Spleen (tissue), 7 donors: ENCODE measurements at regions not wholly inside any gene's neighbourhood (a gene's known extent, or its start where the extent isn't known, plus 50 kb on each side); places are given as distances from the start of the nearest gene placed in this dataset.

Experiments used
- CTCF ChIP-seq, 11 experiments: fragments of 200-600 bp in 7 of 11; fragments of 450-650 bp in 4 of 11; sonication (generic) in 4 of 11; IDR thresholded peaks in 8 of 11; conservative IDR thresholded peaks in 3 of 11; 1 replicate in 7 of 11; 2 replicates in 4 of 11; pipeline versions ENCODE4 v1.4.0 to v1.8.0; 2016 to 2021; ENCODE audit warnings: antibody characterized with exemption in 11 of 11, inconsistent platforms in 4 of 11, mild to moderate bottlenecking in 1 of 11
- POLR2A ChIP-seq, 3 donors: fragments of 450-650 bp; IDR thresholded peaks; one replicate each; pipeline ENCODE4 v1.5.1; 2017; ENCODE audit warnings: antibody characterized with exemption in 3 of 3, mild to moderate bottlenecking in 1 of 3
- POLR2AphosphoS5 ChIP-seq, 3 donors: sonication (generic); formaldehyde crosslinking; IDR thresholded peaks; one replicate each; pipeline ENCODE4 v1.5.1; 2017; ENCODE audit warnings: antibody characterized with exemption in 3 of 3
- donor health status: DM: no; HTN: no; CAD: no; lungs with moderate emphysema.
- donor health status: DM: no; HTN: no; CAD: no.
- donor health status: DM: no; HTN: no; CAD: no.

- no peak for TF ChIP-seq CTCF (IDR thresholded peaks at IDR 0.05 in 8 of 11, conservative IDR thresholded peaks at IDR 0.05 in 3 of 11)
- TF ChIP-seq POLR2A (IDR thresholded peaks at IDR 0.05), result no peak
- TF ChIP-seq POLR2AphosphoS5 (IDR thresholded peaks at IDR 0.05), result no peak
Measured at GRCh38 chr6:50978380-50979170, 159.9 kb downstream of the TFAP2B start.
